G401 (cell line): ENCODE measurements at regions not wholly inside any gene's neighbourhood (a gene's known extent, or its start where the extent isn't known, plus 50 kb on each side); places are given as distances from the start of the nearest gene placed in this dataset.
"Not testable (repeated sequence)": the region's sequence is repeated elsewhere in the genome, so short reads cannot be mapped to it uniquely, and the experiment has no call there.

Source experiments
- DNase-seq: peaks from one replicate; pipeline ENCODE4 v3.0.0-alpha.2; 2015; ENCODE audit warnings: low spot score
- in situ Hi-C: cut with HindIII; loops from 2 replicates; pipeline ENCODE4 v1.10.0; 2016; ENCODE audit warnings: low sequenced_read_pairs, mixed read lengths

- DNase-seq, result no peak
- in situ Hi-C loops, result no loop called here
Observed at GRCh38 chr12:102676812-102677211, 196.4 kb upstream of the IGF1 start.

- no peak for DNase-seq
- in situ Hi-C loops, result no loop called here
Observed at GRCh38 chr12:102675672-102676071, 195.3 kb upstream of the IGF1 start.

GRCh38 chr12:102673606-102674005 is 193.2 kb upstream of the IGF1 start:
- in situ Hi-C loops, result no loop called here
- DNase-seq, result no peak

GRCh38 chr12:102672212-102672611 is 191.8 kb upstream of the IGF1 start:
- DNase-seq, in situ Hi-C loops: not testable (repeated sequence)

- no peak for DNase-seq
- in situ Hi-C loops, result no loop called here
Observed at GRCh38 chr12:102669056-102669455, 188.7 kb upstream of the IGF1 start.

GRCh38 chr12:102666176-102666575 is 185.8 kb upstream of the IGF1 start:
- DNase-seq, in situ Hi-C loops: not testable (repeated sequence)

- in situ Hi-C loops, result no loop called here
- no peak for DNase-seq
Observed at GRCh38 chr12:102659200-102659911, 179.0 kb upstream of the IGF1 start.

- DNase-seq, result no peak
- in situ Hi-C loops, result no loop called here
Observed at GRCh38 chr12:102653406-102653805, 173.0 kb upstream of the IGF1 start.

GRCh38 chr12:102652645-102653313 is 172.4 kb upstream of the IGF1 start:
- in situ Hi-C loops, result no loop called here
- no peak for DNase-seq

- in situ Hi-C loops, result no loop called here
- no peak for DNase-seq
Observed at GRCh38 chr12:102645968-102646367, 165.6 kb upstream of the IGF1 start.

GRCh38 chr12:102643879-102644575 is 163.7 kb upstream of the IGF1 start:
- no peak for DNase-seq
- in situ Hi-C loops, result no loop called here

- in situ Hi-C loops, result no loop called here
- DNase-seq, result no peak
Observed at GRCh38 chr12:102642199-102642598, 161.8 kb upstream of the IGF1 start.

- in situ Hi-C loops, DNase-seq: not testable (repeated sequence)
Observed at GRCh38 chr12:102640658-102641057, 160.3 kb upstream of the IGF1 start.

- in situ Hi-C loops, result no loop called here
- DNase-seq, result no peak
Observed at GRCh38 chr12:102638777-102639176, 158.4 kb upstream of the IGF1 start.

GRCh38 chr12:102633981-102634605 is 153.7 kb upstream of the IGF1 start:
- DNase-seq, result no peak
- in situ Hi-C loops, result no loop called here

- in situ Hi-C loops, result no loop called here
- DNase-seq, result no peak
Observed at GRCh38 chr12:102631274-102631673, 150.9 kb upstream of the IGF1 start.

- no peak for DNase-seq
- in situ Hi-C loops, result no loop called here
Observed at GRCh38 chr12:102629262-102629888, 149.0 kb upstream of the IGF1 start.

GRCh38 chr12:102625819-102626218 is 145.5 kb upstream of the IGF1 start:
- no peak for DNase-seq
- in situ Hi-C loops, result no loop called here

GRCh38 chr12:102622618-102623017 is 142.3 kb upstream of the IGF1 start:
- DNase-seq, result no peak
- in situ Hi-C loops, result no loop called here
